Left hindlimb (tissue), 1 donor: ENCODE measurements at regions not wholly inside any gene's neighbourhood (a gene's known extent, or its start where the extent isn't known, plus 50 kb on each side); places are given as distances from the start of the nearest gene placed in this dataset.
"Not testable (repeated sequence)": the region's sequence is repeated elsewhere in the genome, so short reads cannot be mapped to it uniquely, and the experiment has no call there.

Source experiments
- DNase-seq: peaks from one replicate; pipeline ENCODE4 v3.0.0-alpha.2; 2018

- no peak for DNase-seq
These were observed 250.2 kb upstream of the DMRT1 start for GRCh38 chr9:591292-591691.

GRCh38 chr9:592225-592624, 249.3 kb upstream of the DMRT1 start:
- DNase-seq, result no peak

GRCh38 chr9:592733-593132, 248.8 kb upstream of the DMRT1 start:
- no peak for DNase-seq

GRCh38 chr9:593809-594208, 247.7 kb upstream of the DMRT1 start:
- DNase-seq, result no peak

DNA sequence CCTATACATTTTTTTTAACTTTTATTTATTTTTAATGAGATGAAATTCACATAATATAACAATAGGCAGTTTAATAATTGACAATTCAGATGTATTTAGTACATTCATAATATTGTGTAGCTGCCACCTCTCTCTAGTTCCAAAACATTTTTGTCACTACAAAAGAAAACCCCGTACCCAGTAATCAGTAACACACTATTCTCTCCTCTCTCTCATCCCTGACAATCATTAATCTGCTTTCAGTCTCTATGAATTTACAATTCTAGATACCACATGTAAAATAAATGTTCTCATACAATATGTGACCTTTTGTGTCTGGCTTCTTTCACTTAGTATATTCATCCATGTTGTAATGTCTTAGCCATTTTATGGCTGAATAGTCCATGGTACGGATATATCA, 244.8 kb upstream of the DMRT1 start:
- DNase-seq, result no peak

- DNase-seq, result no peak
These were observed 241.5 kb upstream of the DMRT1 start for GRCh38 chr9:600006-600405.

DNA sequence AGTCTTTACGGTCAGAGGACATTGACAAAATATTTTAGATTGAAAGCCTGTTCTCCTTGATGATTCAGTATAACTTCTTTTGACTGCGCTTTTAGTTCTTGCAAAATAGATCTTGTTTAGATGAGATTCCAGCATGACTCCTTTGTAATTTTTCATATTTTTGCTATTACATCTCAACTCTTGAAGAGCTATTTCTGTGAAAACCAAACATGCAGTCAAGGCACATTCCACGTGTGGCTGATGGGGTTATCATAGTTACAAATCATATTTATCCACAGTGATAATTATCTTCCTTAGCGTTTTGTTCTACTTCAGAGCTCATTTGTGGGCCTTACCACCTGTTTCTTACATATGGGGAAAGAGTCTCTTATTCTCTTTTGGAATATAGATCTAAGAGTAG, 238.8 kb upstream of the DMRT1 start:
- no peak for DNase-seq

DNA sequence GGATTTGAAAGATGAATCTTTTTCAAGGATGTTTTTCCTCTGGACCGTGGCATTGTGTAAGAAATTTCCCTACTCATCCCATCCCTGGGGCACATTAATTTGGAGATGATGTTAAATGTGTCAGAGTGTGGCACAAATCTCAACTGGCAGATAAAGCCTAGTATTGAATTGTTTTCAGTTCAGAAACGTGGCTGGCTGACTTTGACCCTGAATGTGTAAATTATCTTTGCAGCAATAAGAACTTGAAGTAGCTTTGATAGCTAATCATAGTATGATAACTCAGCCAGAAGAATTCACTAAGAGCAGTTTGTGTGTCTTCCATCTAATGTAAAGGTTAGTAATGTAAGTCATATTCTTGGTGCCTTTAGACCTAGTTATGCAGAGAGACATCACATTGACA, 238.4 kb upstream of the DMRT1 start:
- DNase-seq, result no peak

- DNase-seq, result no peak
These were observed 234.1 kb upstream of the DMRT1 start for GRCh38 chr9:607417-607816.

GRCh38 chr9:613771-614347, 227.6 kb upstream of the DMRT1 start:
- DNase-seq, result peak; percentile 88

DNA sequence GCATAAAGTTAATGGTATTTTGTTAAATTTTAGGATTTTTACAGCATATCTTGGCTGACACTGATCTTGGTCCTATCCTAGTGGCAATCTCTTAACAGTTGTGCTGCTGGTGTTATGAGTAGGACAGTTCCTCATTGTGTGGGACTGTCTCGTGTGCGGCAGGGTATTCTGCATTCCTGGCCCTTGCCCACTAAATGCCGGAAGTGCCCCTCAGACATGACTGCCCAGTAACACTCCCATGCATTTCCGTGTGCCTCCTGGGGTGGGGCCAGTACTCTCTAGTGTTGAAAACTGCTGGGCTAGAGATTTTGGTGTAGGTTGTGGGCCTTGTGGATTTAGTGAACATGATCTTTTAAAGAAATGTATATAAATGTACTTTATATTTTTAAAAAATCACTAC, 227.1 kb upstream of the DMRT1 start:
- DNase-seq, result peak; percentile 48

DNA sequence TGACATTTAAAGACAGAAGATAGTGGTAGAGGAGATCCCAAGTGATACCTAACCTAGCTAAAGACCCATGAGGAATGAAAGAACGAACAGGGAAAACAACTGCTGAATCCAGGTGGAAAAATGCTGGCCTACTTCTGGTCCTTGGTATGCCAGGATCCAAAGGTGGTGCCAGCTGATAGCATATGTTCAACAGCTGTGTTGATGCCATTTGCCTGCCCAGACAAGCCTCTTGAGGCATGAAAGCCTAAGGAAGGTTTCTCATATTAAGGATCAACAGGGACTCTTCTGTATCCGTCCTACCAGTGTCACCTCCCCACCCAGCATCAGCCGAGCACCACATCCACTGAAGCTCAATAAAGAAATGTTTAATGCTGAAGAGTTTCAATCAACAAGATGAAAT, 225.7 kb upstream of the DMRT1 start:
- no peak for DNase-seq

DNA sequence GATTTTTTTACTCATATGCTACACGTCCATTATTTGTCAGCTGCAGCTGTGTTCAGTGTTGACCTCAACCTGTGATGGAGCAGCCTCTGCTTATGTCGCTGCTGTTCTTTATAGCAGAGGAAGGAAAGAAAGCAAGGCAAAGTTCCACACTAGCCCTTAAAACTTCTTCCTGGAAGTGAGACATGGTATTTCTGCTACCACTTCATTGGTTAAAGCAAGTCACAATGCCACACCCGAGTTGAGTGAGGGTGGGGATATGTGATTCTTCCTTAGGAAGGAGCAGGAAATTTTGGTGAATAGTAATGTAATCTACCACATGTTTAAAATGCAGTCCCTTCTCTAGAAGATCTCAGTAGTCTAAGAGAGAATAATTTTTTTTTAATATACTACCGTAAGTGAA, 224.8 kb upstream of the DMRT1 start:
- DNase-seq, result no peak

GRCh38 chr9:617445-618085, 223.9 kb upstream of the DMRT1 start:
- no peak for DNase-seq

GRCh38 chr9:618478-618877, 223.0 kb upstream of the DMRT1 start:
- no peak for DNase-seq

GRCh38 chr9:621201-621855, 220.2 kb upstream of the DMRT1 start:
- DNase-seq, result no peak

DNA sequence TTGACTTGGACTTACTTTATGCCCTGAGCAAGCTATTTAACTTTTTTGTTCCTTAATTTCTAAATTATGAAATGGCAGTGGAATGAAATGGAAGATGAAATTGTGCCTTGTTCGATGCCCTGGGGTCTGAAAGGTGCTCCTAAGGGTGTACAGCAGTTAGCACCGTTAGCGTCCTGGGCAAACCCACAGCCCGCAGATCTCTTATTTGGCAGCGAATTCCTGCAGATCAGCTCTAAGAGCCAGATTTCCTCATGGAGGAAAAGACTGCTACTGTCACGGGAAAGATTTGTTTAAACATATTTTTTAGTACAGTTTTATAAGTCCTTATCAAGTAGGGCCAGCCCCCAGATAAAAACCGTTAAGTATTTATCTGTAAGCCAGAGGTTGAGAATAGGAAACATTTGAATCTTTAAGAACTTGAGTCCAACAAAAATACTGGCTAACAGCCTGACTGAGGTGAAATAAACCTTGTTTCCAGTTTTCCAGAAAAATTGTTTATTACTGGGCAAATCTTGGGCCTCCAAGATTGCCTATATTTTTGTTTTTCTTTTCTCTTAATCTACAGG, 216.5 kb upstream of the DMRT1 start:
- no peak for DNase-seq

GRCh38 chr9:625613-626012, 215.9 kb upstream of the DMRT1 start:
- DNase-seq, result no peak

DNA sequence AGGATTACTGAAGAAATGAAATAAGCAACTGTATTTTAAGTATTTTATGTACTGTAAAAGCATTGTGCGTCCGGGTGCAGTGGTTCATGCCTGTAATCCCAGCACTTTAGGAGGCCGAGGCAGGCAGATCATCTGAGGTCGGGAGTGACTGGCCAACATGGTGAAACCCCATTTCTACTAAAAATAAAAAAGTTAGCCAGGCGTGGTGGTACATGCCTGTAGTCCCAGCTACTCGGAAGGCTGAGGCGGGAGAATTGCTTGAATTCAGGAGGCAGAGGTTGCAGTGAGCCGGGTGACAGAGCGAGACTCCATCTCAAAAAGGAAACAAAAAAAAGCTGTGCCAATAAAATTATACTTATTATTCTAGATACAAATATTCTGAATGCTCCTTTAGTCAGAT, 215.4 kb upstream of the DMRT1 start:
- not testable (repeated sequence) for DNase-seq

DNA sequence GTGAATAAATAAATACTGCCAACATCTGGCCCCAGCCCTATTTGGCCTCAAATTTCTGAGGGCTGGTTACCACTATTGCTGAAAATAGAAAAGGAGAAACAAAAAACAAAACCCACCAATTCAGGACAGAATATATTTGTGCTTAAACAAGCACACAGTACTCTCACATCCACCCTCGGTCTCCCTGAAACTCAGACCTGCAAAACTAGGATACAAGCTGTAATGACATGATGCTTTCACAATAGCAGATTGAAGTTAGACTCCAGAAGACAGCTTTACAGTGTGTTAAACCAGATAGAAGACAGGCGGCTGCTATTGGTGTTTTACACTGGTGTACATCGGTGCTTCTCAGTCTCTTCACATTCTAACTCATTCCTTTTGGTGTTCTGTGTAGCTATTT, 214.9 kb upstream of the DMRT1 start:
- DNase-seq, result no peak

- DNase-seq, result no peak
These were observed 214.0 kb upstream of the DMRT1 start for GRCh38 chr9:627336-627970.

DNA sequence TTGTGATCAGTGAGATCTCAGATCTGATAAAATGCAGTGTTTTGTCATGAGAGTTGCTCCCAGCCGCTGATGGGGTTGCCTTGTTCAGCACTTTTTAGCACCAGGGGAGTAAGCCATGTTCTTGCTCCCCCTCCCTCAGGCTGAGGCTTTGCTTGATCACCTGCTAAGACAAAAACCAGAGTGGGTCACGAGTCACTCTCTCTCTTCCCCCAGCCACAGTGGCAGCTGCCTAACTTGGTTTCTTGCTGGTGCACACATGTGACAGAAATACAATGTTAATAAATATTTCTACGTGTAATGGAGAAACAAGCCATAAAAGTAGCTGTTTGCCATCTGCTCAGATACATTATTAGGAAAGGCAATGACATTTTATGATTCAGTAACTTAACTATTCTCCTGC, 212.4 kb upstream of the DMRT1 start:
- DNase-seq, result no peak

GRCh38 chr9:630817-631216, 210.7 kb upstream of the DMRT1 start:
- DNase-seq, result no peak

- DNase-seq, result no peak
These were observed 209.9 kb upstream of the DMRT1 start for GRCh38 chr9:631596-631995.
